ENCODE measurements at regions not wholly inside any gene's neighbourhood (a gene's known extent, or its start where the extent isn't known, plus 50 kb on each side); places are given as distances from the start of the nearest gene placed in this dataset.

- 45 to 72% methylated on average over 2 of the region's 2 CpGs for WGBS, 2 donors
- TF ChIP-seq POLR2A (IDR thresholded peaks at IDR 0.05) (no peak), CTCF (IDR thresholded peaks at IDR 0.05) (no peak)
Observed at GRCh38 chr4:36467670-36468069, 186.3 kb downstream of the DTHD1 start.

DNA sequence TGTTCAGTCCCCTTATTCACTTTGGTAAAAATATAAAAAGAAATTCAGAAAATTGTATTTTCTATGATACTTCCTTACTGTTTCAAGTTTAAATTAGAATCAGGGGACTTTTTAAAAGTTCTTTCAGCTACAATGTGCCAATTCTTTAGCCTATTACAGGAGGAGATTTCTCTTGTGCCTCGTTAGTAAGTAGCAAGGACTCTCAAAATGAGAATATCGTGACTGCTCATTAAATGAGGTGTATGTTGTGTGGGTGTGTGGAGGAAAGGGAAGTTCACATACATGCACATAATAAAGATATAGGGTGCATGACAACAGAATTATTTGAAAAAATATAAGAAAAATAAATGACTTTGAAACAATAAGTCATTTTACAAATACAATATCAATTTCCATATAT is 190.5 kb downstream of the DTHD1 start:
- Histone ChIP-seq H3K27me3 (no peaks in the 10 kb centered on the region), H3K4me1 (no peaks in the 10 kb centered on the region), H3K36me3 (no peaks in the 10 kb centered on the region), H3K4me3 (replicated peaks in 1 of 3) (no peak overlapping the region), H3K27ac (no peak overlapping the region), H3K9me3 (no peaks in the 10 kb centered on the region)
- 82 to 91% methylated on average over 2 of the region's 2 CpGs for WGBS, 2 donors
- intact Hi-C loops (cut with DNase I) = no loop called here
- no peak for DNase-seq
- TF ChIP-seq CTCF (IDR thresholded peaks at IDR 0.05) (no peak), POLR2A (IDR thresholded peaks at IDR 0.05) (no peak)

More at GRCh38 chr4:36467670-36468069, 186.3 kb downstream of the DTHD1 start:
- no peak overlapping the region for H3K27ac ChIP-seq
- no peaks in the 10 kb centered on the region for H3K36me3 ChIP-seq
- no peaks in the 10 kb centered on the region for H3K4me1 ChIP-seq
- intact Hi-C loops (cut with DNase I) = no loop called here
- no peak for DNase-seq
- no peaks in the 10 kb centered on the region for H3K9me3 ChIP-seq
- H3K27me3 ChIP-seq = no peaks in the 10 kb centered on the region
- no peak overlapping the region for H3K4me3 ChIP-seq (replicated peaks in 1 of 3)

DNA sequence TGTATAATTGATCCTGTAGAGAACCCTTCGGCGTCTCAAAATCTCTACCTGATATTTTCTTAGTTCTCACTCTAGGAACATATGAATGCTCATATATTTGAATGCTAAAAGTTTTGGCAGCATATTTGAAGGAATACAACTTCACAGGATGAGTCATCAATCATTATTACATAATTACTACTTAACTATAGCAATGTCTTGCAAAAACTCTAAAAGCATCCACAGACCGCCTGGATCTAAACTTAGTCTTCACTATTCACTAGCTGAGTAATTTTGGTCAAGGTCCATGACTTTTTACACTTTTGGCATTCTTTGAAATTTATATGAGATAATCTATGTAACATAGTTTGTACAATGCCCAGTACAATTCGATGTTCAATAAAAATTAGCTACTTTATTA is 194.7 kb downstream of the DTHD1 start:
- intact Hi-C loops (cut with DNase I) = no loop called here

DNA sequence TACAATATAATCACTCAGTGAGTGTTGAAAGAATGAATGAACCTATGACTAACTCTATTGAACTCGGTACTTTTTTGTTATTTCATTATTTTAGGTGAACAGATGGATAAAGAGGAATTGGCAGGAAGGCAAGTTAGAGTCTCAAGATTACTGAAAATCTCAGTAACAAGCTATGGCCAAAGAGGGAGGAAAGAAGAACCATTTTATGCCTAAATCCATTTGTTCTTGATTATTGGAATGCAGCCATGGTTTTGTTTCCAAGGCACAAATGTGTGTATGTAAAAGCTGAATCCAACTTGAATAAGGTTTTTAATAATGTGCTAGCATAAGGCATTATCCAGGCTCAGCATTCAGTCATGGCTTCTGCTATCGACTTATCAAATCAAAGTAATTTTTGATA is 196.4 kb downstream of the DTHD1 start:
- 81 to 89% methylated on average over 2 of the region's 2 CpGs for WGBS, 2 donors

More for the DNA sequence above, 194.7 kb downstream of the DTHD1 start:
- Histone ChIP-seq H3K9me3 (no peaks in the 10 kb centered on the region), H3K4me1 (no peaks in the 10 kb centered on the region), H3K36me3 (no peaks in the 10 kb centered on the region), H3K4me3 (replicated peaks in 1 of 3) (no peak overlapping the region), H3K27me3 (no peaks in the 10 kb centered on the region), H3K27ac (no peak overlapping the region)
- no peak for DNase-seq
- WGBS, 2 donors = 86 to 90% methylated on average over 4 of the region's 4 CpGs
- TF ChIP-seq CTCF (IDR thresholded peaks at IDR 0.05) (no peak), POLR2A (IDR thresholded peaks at IDR 0.05) (no peak)

DNA sequence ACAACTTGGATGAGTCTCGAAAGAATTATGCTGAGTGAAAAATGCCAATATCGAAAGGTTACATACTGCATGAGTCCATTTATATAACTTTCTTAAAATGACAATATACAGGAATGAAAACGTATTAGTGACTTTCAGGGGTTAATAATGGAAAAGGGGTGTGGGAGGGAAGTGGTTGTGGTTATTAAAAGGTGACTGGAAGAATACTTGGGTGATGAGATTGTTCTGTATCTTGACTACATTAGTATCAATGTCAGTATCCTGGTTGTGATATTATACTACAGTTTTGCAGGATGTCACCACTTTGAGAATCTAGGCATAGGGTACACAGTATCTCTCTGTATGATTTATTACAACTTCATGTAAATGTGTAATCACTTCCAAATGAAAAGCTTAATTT is 204.5 kb downstream of the DTHD1 start:
- WGBS, 2 donors = 89 to 94% methylated on average over 3 of the region's 3 CpGs
- Histone ChIP-seq H3K9me3 (no peaks in the 10 kb centered on the region), H3K27me3 (no peaks in the 10 kb centered on the region), H3K4me3 (replicated peaks in 1 of 3) (no peak overlapping the region), H3K36me3 (no peaks in the 10 kb centered on the region), H3K27ac (no peak overlapping the region), H3K4me1 (no peaks in the 10 kb centered on the region)
- DNase-seq = no peak
- intact Hi-C loops (cut with DNase I) = no loop called here
- no peak for TF ChIP-seq POLR2A (IDR thresholded peaks at IDR 0.05)
- no peak for TF ChIP-seq CTCF (IDR thresholded peaks at IDR 0.05)

More for the DNA sequence above, 196.4 kb downstream of the DTHD1 start:
- no peak overlapping the region for H3K4me3 ChIP-seq (replicated peaks in 1 of 3)
- TF ChIP-seq POLR2A (IDR thresholded peaks at IDR 0.05) (no peak), CTCF (IDR thresholded peaks at IDR 0.05) (no peak)
- no peaks in the 10 kb centered on the region for H3K27me3 ChIP-seq
- intact Hi-C loops (cut with DNase I) = no loop called here
- H3K4me1 ChIP-seq = no peaks in the 10 kb centered on the region
- no peak overlapping the region for H3K27ac ChIP-seq
- H3K36me3 ChIP-seq = no peaks in the 10 kb centered on the region
- H3K9me3 ChIP-seq = no peaks in the 10 kb centered on the region
- DNase-seq = no peak
